ENCODE measurements at regions not wholly inside any gene's neighbourhood (a gene's known extent, or its start where the extent isn't known, plus 50 kb on each side); places are given as distances from the start of the nearest gene placed in this dataset.

- Histone ChIP-seq H3K4me2 (ENCODE audit: insufficient read depth, low read length) (peak overlapping the region; percentile 16), H3K9me3 (replicated peaks; ENCODE audit: control insufficient read depth, insufficient read depth, low read length) (no peaks in the 10 kb centered on the region), H4K20me1 (replicated peaks; ENCODE audit: control insufficient read depth, extremely low read depth, insufficient read depth, low read length) (no peaks in the 10 kb centered on the region), H3K4me3 (replicated peaks in 1 of 3; ENCODE audit: insufficient read depth in 1 of 3, low read depth in 1 of 3, low read length in 3 of 3) (no peak overlapping the region), H3K36me3 (ENCODE audit: control insufficient read depth in 2 of 2, extremely low read depth in 1 of 2, insufficient read depth in 2 of 2, low read length in 2 of 2) (no peaks in the 10 kb centered on the region), H3K27me3 (ENCODE audit: control insufficient read depth in 2 of 2, insufficient read depth in 2 of 2, low read length in 2 of 2) (no peaks in the 10 kb centered on the region), H3K9ac (replicated peaks; ENCODE audit: extremely low read depth, insufficient read depth, low read length) (no peak overlapping the region), H3K4me1 (ENCODE audit: control insufficient read depth, extremely low read depth, insufficient read depth, low read length) (peaks cover 18% of the 10 kb centered on the region), H3K9me1 (replicated peaks; ENCODE audit: control insufficient read depth, extremely low read depth, insufficient read depth, low read length) (no peaks in the 10 kb centered on the region), H3K27ac (ENCODE audit: insufficient read depth, low read depth, low read length) (peak overlapping the region; percentile 10), H3K79me2 (ENCODE audit: control insufficient read depth, insufficient read depth, low read length) (no peaks in the 10 kb centered on the region), H2AFZ (ENCODE audit: low read depth, low read length) (peak overlapping the region; percentile 53)
- BruUV-seq (replicated peaks), result no TSS peak
- TF ChIP-seq JUN (IDR thresholded peaks at IDR 0.05; ENCODE audit: borderline replicate concordance, insufficient read depth, insufficient read length, low read depth) (no peak), FOS (IDR thresholded peaks at IDR 0.05; ENCODE audit: borderline replicate concordance, insufficient read depth, low read length) (no peak), POLR2AphosphoS5 (IDR thresholded peaks at IDR 0.05; ENCODE audit: insufficient read depth, low read depth, low read length) (no peak), EZH2 (IDR thresholded peaks at IDR 0.05; ENCODE audit: borderline replicate concordance, low read depth, low read length, severe bottlenecking) (no peak), MYC (IDR thresholded peaks at IDR 0.05; ENCODE audit: low read depth, low read length) (no peak), POLR2A (IDR thresholded peaks at IDR 0.05; ENCODE audit: low read depth, low read length) (no peak)
- TF ChIP-seq, protein P1, sequence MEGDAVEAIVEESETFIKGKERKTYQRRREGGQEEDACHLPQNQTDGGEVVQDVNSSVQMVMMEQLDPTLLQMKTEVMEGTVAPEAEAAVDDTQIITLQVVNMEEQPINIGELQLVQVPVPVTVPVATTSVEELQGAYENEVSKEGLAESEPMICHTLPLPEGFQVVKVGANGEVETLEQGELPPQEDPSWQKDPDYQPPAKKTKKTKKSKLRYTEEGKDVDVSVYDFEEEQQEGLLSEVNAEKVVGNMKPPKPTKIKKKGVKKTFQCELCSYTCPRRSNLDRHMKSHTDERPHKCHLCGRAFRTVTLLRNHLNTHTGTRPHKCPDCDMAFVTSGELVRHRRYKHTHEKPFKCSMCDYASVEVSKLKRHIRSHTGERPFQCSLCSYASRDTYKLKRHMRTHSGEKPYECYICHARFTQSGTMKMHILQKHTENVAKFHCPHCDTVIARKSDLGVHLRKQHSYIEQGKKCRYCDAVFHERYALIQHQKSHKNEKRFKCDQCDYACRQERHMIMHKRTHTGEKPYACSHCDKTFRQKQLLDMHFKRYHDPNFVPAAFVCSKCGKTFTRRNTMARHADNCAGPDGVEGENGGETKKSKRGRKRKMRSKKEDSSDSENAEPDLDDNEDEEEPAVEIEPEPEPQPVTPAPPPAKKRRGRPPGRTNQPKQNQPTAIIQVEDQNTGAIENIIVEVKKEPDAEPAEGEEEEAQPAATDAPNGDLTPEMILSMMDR (IDR thresholded peaks at IDR 0.05; ENCODE audit: extremely low read depth in 1 of 2, insufficient read depth in 1 of 2, low read depth in 1 of 2, low read length in 2 of 2), result no peak
- CTCF ChIA-PET, result interaction anchor here (0.8 to 1.1 kb wide), 3 partner anchors 12 to 75 kb away, joined by 3 read pairs; no protein-coding TSS in a partner anchor
- DNase-seq (ENCODE audit: low read depth, low spot score) (peak; percentile 39), FAIRE-seq (no peak)
- dilution Hi-C loops (cut with MboI; ENCODE audit: extremely low pct_ligation_motif_present, low sequenced_read_pairs), result no loop called here
- intact Hi-C loops (cut with micrococcal nuclease), result no loop called here
- POLR2A ChIA-PET, result no interaction called here
These were observed 144.2 kb upstream of the RAI14 start for GRCh38 chr5:34511915-34512314.
